ENCODE measurements at regions not wholly inside any gene's neighbourhood (a gene's known extent, or its start where the extent isn't known, plus 50 kb on each side); places are given as distances from the start of the nearest gene placed in this dataset.

DNA sequence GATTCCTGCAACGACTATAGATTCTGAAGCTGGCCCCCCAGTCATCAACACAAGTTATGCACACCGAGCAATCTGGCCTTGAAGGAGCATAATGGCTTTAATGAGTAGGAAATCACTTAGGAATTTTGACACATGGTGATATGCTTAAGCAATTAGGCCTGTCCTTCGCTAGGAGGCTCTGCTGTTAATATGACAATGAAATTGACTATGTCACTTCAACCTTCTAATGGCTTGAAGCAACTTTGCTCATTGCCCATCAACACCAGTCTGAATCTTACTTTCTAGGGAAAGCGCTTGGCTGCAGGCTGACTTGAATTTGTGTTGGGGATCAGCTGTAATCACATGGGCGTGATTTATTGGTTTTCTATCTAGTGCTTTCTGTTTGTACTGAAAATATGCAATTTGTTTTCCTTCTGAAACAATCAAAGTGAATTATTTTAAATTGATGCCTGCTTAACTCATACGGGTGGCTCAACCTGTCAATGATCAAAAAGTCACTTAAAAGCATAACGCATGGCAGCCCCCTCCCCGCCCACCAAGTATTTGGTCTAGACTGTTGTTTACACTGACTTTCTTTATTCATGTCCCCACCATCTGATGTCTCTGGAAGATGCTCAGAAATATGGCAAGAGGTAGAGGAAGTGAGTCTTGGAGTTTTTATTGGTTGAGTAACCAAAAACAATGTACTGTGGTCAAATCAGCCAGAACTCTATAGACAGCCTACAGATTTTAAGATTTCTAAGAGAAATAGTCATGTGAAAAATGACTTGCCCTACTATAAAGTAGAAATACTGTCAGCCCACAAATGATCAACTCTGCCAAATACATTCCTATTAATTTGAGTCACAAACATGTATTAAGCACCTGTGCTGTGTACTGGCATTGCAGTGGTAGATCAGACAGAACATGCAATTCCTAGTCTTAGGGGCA, 344.9 kb downstream of the RBM43 start:
- TF ChIP-seq EZH2phosphoT487 (IDR thresholded peaks at IDR 0.05; ENCODE audit: insufficient read depth, low read depth) (no peak), EZH2 (IDR thresholded peaks at IDR 0.05; ENCODE audit: insufficient read depth, poor library complexity, severe bottlenecking) (no peak)
